Body of pancreas (tissue), 4 donors: ENCODE measurements at regions not wholly inside any gene's neighbourhood (a gene's known extent, or its start where the extent isn't known, plus 50 kb on each side); places are given as distances from the start of the nearest gene placed in this dataset.

Source experiments
- POLR2A ChIP-seq, 3 donors: fragments of 450-650 bp; IDR thresholded peaks; one replicate each; pipeline ENCODE4 v1.6.1; 2016; ENCODE audit warnings: antibody characterized with exemption in 3 of 3, mild to moderate bottlenecking in 2 of 3
- TF ChIP-seq, protein P1 (sequence below), 7 experiments: fragments of 450-650 bp in 4 of 7; fragments of 200-600 bp in 3 of 7; sonication (generic) in 3 of 7; IDR thresholded peaks; one replicate each; pipeline ENCODE4 v1.5.1; 2016 to 2019; ENCODE audit warnings: antibody characterized with exemption in 7 of 7

DNA sequence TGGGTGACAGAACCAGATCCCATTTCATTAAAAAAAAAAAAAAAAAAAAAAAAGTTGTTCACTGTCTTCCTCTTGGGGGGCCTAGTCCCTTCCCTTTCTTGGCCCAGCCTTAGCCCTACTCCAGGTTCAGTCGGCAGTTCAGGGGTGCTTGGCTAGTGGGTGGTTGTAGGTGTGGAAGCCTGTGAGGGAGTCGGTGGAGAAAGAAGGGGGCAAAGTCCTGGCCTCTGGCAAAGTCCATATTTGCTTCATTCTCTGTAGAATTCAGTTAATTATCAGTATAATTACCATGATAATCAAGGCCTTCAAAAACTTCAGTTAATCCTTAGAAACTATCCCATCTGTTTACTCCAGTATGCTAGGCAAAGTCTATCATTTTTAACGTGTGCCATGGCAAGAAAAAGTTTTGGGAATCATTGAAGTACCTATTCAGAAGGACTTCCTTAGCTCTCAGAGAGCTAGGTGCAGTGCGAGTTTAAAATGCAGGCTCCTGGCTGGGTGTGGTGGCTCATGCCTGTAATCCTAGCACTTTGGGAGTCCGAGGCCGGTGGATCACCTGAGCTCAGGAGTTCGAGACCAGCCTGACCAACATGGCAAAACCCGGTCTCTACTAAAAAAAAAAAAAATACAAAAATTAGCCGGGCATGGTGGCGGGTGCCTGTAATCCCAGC lies 205.7 kb upstream of the ARG1 start:
- no peak for TF ChIP-seq POLR2A (IDR thresholded peaks at IDR 0.05)
- TF ChIP-seq, protein P1, sequence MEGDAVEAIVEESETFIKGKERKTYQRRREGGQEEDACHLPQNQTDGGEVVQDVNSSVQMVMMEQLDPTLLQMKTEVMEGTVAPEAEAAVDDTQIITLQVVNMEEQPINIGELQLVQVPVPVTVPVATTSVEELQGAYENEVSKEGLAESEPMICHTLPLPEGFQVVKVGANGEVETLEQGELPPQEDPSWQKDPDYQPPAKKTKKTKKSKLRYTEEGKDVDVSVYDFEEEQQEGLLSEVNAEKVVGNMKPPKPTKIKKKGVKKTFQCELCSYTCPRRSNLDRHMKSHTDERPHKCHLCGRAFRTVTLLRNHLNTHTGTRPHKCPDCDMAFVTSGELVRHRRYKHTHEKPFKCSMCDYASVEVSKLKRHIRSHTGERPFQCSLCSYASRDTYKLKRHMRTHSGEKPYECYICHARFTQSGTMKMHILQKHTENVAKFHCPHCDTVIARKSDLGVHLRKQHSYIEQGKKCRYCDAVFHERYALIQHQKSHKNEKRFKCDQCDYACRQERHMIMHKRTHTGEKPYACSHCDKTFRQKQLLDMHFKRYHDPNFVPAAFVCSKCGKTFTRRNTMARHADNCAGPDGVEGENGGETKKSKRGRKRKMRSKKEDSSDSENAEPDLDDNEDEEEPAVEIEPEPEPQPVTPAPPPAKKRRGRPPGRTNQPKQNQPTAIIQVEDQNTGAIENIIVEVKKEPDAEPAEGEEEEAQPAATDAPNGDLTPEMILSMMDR (IDR thresholded peaks at IDR 0.05), result no peak
